ENCODE measurements at regions not wholly inside any gene's neighbourhood (a gene's known extent, or its start where the extent isn't known, plus 50 kb on each side); places are given as distances from the start of the nearest gene placed in this dataset.

GRCh38 chr18:27787547-27787946 lies 389.4 kb downstream of the CDH2 start:
- DNase-seq, result no peak
- Histone ChIP-seq H3K4me3 (no peak overlapping the region), H3K9me3 (no peaks in the 10 kb centered on the region), H3K27me3 (no peaks in the 10 kb centered on the region), H3K36me3 (no peaks in the 10 kb centered on the region)

DNA sequence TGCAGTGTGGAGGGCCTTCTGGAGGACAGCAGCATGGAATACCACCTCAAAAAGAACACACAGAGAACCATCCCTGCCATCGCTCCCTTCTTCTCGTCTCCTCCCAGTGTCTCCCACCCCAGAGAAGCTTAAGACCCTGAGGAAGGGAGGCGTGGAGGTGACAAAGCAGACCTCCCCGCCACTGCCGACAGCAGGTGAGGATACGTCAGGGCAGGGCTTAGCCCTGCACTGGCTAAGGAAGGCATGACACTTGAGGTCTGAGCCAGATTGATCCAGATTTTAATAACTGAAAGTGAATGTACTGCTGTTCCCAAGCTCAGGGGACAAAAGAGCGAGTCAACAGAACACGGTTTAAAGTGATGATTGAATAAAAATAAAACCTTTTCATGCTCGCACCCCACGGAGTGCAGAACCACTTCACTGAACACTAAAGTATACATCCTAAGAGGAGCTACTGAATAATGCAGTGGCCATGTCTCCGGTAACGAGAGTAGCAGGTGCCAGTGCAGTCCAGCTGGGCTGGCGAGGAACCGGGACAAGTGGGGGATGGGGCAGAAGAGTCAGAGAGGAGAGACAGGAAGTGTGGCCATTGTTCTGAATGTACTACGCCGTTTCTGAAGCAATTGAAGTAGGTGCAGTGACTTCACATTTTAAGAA lies 391.0 kb downstream of the CDH2 start:
- H3K9me3 ChIP-seq, result no peaks in the 10 kb centered on the region
- H3K4me3 ChIP-seq, result no peak overlapping the region
- H3K36me3 ChIP-seq, result no peaks in the 10 kb centered on the region
- no peaks in the 10 kb centered on the region for H3K27me3 ChIP-seq
- no peak for DNase-seq

GRCh38 chr18:27780061-27780745 lies 396.7 kb downstream of the CDH2 start:
- H3K4me3 ChIP-seq, result no peak overlapping the region
- H3K36me3 ChIP-seq, result no peaks in the 10 kb centered on the region
- no peak for DNase-seq
- H3K9me3 ChIP-seq, result no peaks in the 10 kb centered on the region
- H3K27me3 ChIP-seq, result no peaks in the 10 kb centered on the region

- H3K4me3 ChIP-seq, result no peak overlapping the region
- no peaks in the 10 kb centered on the region for H3K36me3 ChIP-seq
- H3K27me3 ChIP-seq, result no peaks in the 10 kb centered on the region
- no peak for DNase-seq
- no peaks in the 10 kb centered on the region for H3K9me3 ChIP-seq
These were observed 398.0 kb downstream of the CDH2 start for GRCh38 chr18:27778925-27779324.

DNA sequence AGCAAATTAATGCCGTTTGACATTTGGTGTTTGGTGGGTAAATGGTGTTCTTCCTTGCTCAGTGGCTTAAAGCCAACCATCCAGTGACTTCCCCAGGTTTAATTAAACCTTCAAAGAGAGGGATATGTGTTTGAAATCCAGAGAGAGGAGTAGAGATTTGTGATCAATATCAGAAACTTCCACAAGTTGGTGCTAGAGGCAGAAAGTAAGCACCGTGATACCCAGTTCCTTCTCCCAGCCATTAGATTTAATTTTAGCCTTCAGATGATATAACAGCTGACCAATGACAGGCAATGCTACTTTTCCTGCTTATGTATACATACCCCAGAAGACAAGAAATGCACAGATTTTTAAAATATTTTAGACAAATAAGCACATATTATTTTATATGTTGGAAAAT lies 398.5 kb downstream of the CDH2 start:
- no peaks in the 10 kb centered on the region for H3K27me3 ChIP-seq
- H3K9me3 ChIP-seq, result no peaks in the 10 kb centered on the region
- no peak for DNase-seq
- H3K4me3 ChIP-seq, result no peak overlapping the region
- H3K36me3 ChIP-seq, result no peaks in the 10 kb centered on the region

DNA sequence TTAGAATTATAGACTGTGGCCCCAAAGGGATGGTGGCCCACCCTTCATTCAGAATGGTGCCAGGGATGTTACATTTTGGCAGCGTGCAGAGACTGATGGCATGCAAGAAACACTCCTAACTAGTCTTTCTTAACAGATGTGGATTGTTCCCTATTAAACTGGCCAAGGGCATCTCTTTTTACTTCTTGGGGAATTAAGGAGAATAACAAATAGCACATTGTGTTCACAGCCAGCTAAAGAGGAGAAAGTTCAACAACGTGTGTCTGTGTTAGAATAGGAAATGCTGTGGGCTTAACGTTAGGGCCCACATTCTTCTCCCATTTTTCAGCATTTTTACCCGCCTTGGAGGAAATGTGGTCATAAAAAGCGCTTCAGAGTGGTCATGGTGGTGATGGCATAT lies 404.8 kb downstream of the CDH2 start:
- no peaks in the 10 kb centered on the region for H3K27me3 ChIP-seq
- no peaks in the 10 kb centered on the region for H3K36me3 ChIP-seq
- DNase-seq, result no peak
- no peak overlapping the region for H3K4me3 ChIP-seq
- H3K9me3 ChIP-seq, result no peaks in the 10 kb centered on the region

- H3K36me3 ChIP-seq, result no peaks in the 10 kb centered on the region
- H3K9me3 ChIP-seq, result no peaks in the 10 kb centered on the region
- H3K27me3 ChIP-seq, result no peaks in the 10 kb centered on the region
- H3K4me3 ChIP-seq, result no peak overlapping the region
- DNase-seq, result no peak
These were observed 405.4 kb downstream of the CDH2 start for GRCh38 chr18:27771571-27771970.

DNA sequence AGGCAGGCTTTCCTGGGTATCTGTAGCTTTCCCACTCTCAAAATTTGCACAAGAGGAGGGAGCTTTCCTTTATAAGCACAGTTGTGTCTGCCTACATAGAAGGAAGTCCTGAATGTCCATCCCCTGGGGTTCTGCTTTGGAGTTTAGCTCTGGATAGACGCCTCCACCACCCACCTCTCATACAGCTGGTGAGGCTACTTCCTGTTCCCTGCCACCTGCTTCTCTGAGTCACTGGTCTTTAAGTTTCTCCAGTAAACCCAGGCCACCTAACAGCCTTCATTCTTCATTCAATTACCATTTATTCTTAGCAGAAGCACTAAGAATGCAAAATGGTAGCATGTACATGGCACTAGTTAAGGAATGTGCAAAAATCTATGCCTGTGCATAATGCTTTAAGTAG lies 407.8 kb downstream of the CDH2 start:
- H3K9me3 ChIP-seq, result no peaks in the 10 kb centered on the region
- no peaks in the 10 kb centered on the region for H3K27me3 ChIP-seq
- no peak overlapping the region for H3K4me3 ChIP-seq
- no peak for DNase-seq
- no peaks in the 10 kb centered on the region for H3K36me3 ChIP-seq

GRCh38 chr18:27763936-27764335 lies 413.0 kb downstream of the CDH2 start:
- no peaks in the 10 kb centered on the region for H3K36me3 ChIP-seq
- H3K4me3 ChIP-seq, result no peak overlapping the region
- no peaks in the 10 kb centered on the region for H3K27me3 ChIP-seq
- no peak for DNase-seq
- H3K9me3 ChIP-seq, result no peaks in the 10 kb centered on the region

DNA sequence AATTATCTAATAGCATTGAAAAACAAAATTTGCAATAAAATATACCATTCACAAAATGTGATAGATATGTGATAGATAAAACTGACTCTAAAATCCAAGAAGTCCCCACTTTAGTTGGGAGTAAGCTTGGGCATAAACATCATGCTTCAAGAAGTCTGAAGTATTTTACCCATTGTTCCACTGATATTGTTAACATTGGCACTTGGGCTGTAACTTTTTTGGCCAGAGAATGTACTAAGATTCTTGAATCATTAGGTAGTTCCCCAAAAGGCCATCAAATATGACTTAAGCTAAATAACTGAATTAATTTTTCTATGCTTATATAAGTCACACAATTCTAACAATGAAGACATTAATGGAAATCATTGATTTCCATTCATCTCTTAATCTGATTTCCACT lies 413.6 kb downstream of the CDH2 start:
- no peaks in the 10 kb centered on the region for H3K27me3 ChIP-seq
- DNase-seq, result no peak
- H3K4me3 ChIP-seq, result no peak overlapping the region
- H3K36me3 ChIP-seq, result no peaks in the 10 kb centered on the region
- H3K9me3 ChIP-seq, result no peaks in the 10 kb centered on the region

DNA sequence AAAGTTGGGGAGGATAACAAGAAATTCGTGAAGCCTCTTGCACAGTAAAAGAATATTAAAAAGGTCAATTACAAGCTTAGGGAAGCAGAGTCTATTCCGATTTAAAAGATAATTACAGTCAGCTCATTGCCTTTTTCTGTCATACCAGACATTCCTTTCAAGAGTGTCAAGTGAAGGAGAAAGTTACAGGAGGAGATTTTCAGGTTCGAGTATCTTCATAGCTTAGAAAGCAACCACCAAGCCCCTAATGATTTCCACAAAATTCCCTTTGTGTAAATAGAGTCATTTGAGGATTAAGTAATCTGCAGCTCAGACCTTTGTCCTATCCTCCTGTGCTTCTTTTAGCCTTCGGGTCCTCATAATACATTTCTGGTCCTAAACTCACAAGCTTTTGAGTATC lies 414.9 kb downstream of the CDH2 start:
- no peaks in the 10 kb centered on the region for H3K27me3 ChIP-seq
- no peaks in the 10 kb centered on the region for H3K9me3 ChIP-seq
- DNase-seq, result no peak
- H3K36me3 ChIP-seq, result no peaks in the 10 kb centered on the region
- no peak overlapping the region for H3K4me3 ChIP-seq

GRCh38 chr18:27752944-27753343 lies 424.0 kb downstream of the CDH2 start:
- Histone ChIP-seq H3K4me3 (no peak overlapping the region), H3K27me3 (no peaks in the 10 kb centered on the region)

GRCh38 chr18:27750923-27751322 lies 426.0 kb downstream of the CDH2 start:
- Histone ChIP-seq H3K27me3 (no peaks in the 10 kb centered on the region), H3K4me3 (no peak overlapping the region), H3K36me3 (no peaks in the 10 kb centered on the region), H3K9me3 (no peaks in the 10 kb centered on the region)
- DNase-seq, result no peak

More at GRCh38 chr18:27752944-27753343, 424.0 kb downstream of the CDH2 start:
- H3K9me3 ChIP-seq, result no peaks in the 10 kb centered on the region
- DNase-seq, result no peak
- H3K36me3 ChIP-seq, result no peaks in the 10 kb centered on the region

DNA sequence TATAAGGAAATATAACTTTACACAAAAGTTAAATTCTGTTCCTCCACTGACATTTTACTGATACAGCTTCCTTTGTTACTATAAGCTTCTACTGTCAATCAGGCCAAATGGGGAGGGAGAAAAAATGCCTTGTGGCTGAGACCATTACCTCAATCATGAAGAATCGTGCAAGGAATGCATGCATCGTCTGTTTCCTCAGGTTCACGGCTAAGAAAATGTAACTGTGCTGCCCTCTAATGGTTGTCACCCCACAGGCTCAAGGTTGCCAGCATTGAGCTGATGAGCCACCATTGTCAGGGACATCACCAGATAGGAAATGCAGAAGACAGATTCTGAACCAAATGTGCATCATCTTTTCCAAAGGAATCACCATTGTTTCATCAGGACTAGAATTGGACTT lies 426.9 kb downstream of the CDH2 start:
- Histone ChIP-seq H3K27me3 (no peaks in the 10 kb centered on the region), H3K9me3 (no peaks in the 10 kb centered on the region), H3K36me3 (no peaks in the 10 kb centered on the region), H3K4me3 (no peak overlapping the region)
- DNase-seq, result peak; percentile 5

- H3K9me3 ChIP-seq, result no peaks in the 10 kb centered on the region
- H3K4me3 ChIP-seq, result no peak overlapping the region
- DNase-seq, result no peak
- no peaks in the 10 kb centered on the region for H3K36me3 ChIP-seq
- no peaks in the 10 kb centered on the region for H3K27me3 ChIP-seq
These were observed 427.7 kb downstream of the CDH2 start for GRCh38 chr18:27749194-27749593.

- Histone ChIP-seq H3K36me3 (no peaks in the 10 kb centered on the region), H3K4me3 (no peak overlapping the region), H3K27me3 (no peaks in the 10 kb centered on the region), H3K9me3 (no peaks in the 10 kb centered on the region)
- no peak for DNase-seq
These were observed 430.7 kb downstream of the CDH2 start for GRCh38 chr18:27746241-27746640.

DNA sequence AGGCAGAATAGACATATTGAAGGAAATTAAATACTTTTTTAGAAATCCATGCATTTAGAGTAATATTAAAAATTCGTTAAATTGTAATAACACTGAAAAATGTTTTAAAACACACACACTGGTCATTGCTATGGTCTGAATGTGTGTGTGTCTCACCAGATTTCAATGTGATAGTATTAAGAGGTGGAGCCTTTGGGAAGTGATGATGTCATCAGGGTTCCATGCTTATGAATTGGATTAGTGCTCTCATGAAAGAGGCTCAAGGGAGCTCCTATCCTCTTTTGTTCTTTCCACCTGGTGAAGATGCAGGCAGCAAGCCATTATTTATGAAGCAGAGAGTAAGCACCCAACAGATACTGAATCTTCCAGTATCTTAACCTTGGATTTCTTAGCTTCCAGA lies 441.8 kb downstream of the CDH2 start:
- Histone ChIP-seq H3K4me3 (no peak overlapping the region), H3K9me3 (peaks cover 7% of the 10 kb centered on the region; the same call in 1 of the 2 replicates), H3K36me3 (no peaks in the 10 kb centered on the region), H3K27me3 (no peaks in the 10 kb centered on the region)
- no peak for DNase-seq

DNA sequence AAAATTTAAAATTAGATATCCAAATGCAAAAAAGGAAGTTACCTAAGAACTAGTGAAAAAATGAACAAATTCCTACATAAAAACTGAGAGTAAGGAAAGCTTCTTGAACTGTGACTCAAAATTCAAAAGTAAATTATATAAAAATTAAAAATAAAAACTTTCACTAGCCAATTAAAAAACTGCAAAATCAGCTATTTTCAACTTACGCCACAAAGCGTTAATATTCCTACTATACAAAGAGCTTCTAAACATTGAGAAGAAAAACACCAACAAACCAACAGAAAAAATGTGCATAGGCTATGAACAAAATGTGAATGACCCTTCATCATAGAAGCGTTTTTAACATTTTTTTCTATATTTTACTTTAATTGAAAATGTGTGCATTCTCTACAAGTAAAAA lies 445.7 kb downstream of the CDH2 start:
- H3K9me3 ChIP-seq, result peaks cover 15% of the 10 kb centered on the region; the same call in 1 of the 2 replicates
- H3K36me3 ChIP-seq, result no peaks in the 10 kb centered on the region
- H3K27me3 ChIP-seq, result no peaks in the 10 kb centered on the region
- no peak for DNase-seq
- no peak overlapping the region for H3K4me3 ChIP-seq
